ENCODE measurements at regions not wholly inside any gene's neighbourhood (a gene's known extent, or its start where the extent isn't known, plus 50 kb on each side); places are given as distances from the start of the nearest gene placed in this dataset.

- no peak for DNase-seq (ENCODE audit: low read depth)
Observed at GRCh38 chr16:13552062-13552959, 367.6 kb upstream of the ERCC4 start.

GRCh38 chr16:13552960-13553257 is 367.0 kb upstream of the ERCC4 start:
- DNase-seq (ENCODE audit: low read depth) = no peak

GRCh38 chr16:13553453-13553985 is 366.4 kb upstream of the ERCC4 start:
- no peak for DNase-seq (ENCODE audit: low read depth)

- DNase-seq (ENCODE audit: low read depth) = no peak
Observed at GRCh38 chr16:13554005-13554404, 365.9 kb upstream of the ERCC4 start.

GRCh38 chr16:13554643-13555042 is 365.3 kb upstream of the ERCC4 start:
- DNase-seq (ENCODE audit: low read depth) = no peak

GRCh38 chr16:13557418-13557817 is 362.5 kb upstream of the ERCC4 start:
- DNase-seq (ENCODE audit: low read depth) = no peak

GRCh38 chr16:13558752-13559151 is 361.2 kb upstream of the ERCC4 start:
- no peak for DNase-seq (ENCODE audit: low read depth)

GRCh38 chr16:13559624-13560023 is 360.3 kb upstream of the ERCC4 start:
- no peak for DNase-seq (ENCODE audit: low read depth)

- DNase-seq (ENCODE audit: low read depth) = no peak
Observed at GRCh38 chr16:13560151-13560550, 359.8 kb upstream of the ERCC4 start.

GRCh38 chr16:13561291-13562070 is 358.5 kb upstream of the ERCC4 start:
- no peak for DNase-seq (ENCODE audit: low read depth)

GRCh38 chr16:13568803-13569202 is 351.2 kb upstream of the ERCC4 start:
- no peak for DNase-seq (ENCODE audit: low read depth)

GRCh38 chr16:13569986-13570385 is 350.0 kb upstream of the ERCC4 start:
- no peak for DNase-seq (ENCODE audit: low read depth)

GRCh38 chr16:13571036-13571435 is 348.9 kb upstream of the ERCC4 start:
- no peak for DNase-seq (ENCODE audit: low read depth)

- DNase-seq (ENCODE audit: low read depth) = no peak
Observed at GRCh38 chr16:13573903-13574302, 346.1 kb upstream of the ERCC4 start.

- DNase-seq (ENCODE audit: low read depth) = no peak
Observed at GRCh38 chr16:13586051-13586450, 333.9 kb upstream of the ERCC4 start.

GRCh38 chr16:13587181-13587580 is 332.8 kb upstream of the ERCC4 start:
- DNase-seq (ENCODE audit: low read depth) = no peak

GRCh38 chr16:13594823-13595222 is 325.1 kb upstream of the ERCC4 start:
- DNase-seq (ENCODE audit: low read depth) = no peak

GRCh38 chr16:13606804-13607203 is 313.1 kb upstream of the ERCC4 start:
- no peak for DNase-seq (ENCODE audit: low read depth)

GRCh38 chr16:13607289-13607688 is 312.7 kb upstream of the ERCC4 start:
- no peak for DNase-seq (ENCODE audit: low read depth)

GRCh38 chr16:13611596-13611995 is 308.4 kb upstream of the ERCC4 start:
- DNase-seq (ENCODE audit: low read depth) = no peak

- no peak for DNase-seq (ENCODE audit: low read depth)
Observed at GRCh38 chr16:13612623-13613022, 307.3 kb upstream of the ERCC4 start.

- DNase-seq (ENCODE audit: low read depth) = no peak
Observed at GRCh38 chr16:13613165-13613564, 306.8 kb upstream of the ERCC4 start.

GRCh38 chr16:13621639-13622038 is 298.3 kb upstream of the ERCC4 start:
- no peak for DNase-seq (ENCODE audit: low read depth)
